Adrenal gland (tissue), 9 donors: ENCODE measurements at regions not wholly inside any gene's neighbourhood (a gene's known extent, or its start where the extent isn't known, plus 50 kb on each side); places are given as distances from the start of the nearest gene placed in this dataset.

Experiments
- DNase-seq, 7 donors: peaks; one replicate each; pipeline ENCODE4 v3.0.0-alpha.2; 2019 to 2020
- H3K27ac ChIP-seq, 5 donors: fragments of 200-600 bp; sonication (generic) in 4 of 5; 1 replicate in 3 of 5; 2 replicates in 2 of 5; pipeline versions ENCODE4 v1.5.1 to v1.8.0; 2016 to 2020; ENCODE audit warnings: mild to moderate bottlenecking in 1 of 5
- H3K27me3 ChIP-seq: fragments of 200-600 bp; 2 replicates; pipeline ENCODE4 v1.8.0; 2021
- H3K36me3 ChIP-seq, 2 donors: fragments of 200-600 bp; replicated peaks in 1 of 2; 1 replicate in 1 of 2; 2 replicates in 1 of 2; pipeline versions ENCODE4 v1.5.1 to v1.8.0; 2018 to 2022
- H3K4me1 ChIP-seq, 2 donors: fragments of 200-600 bp; replicated peaks in 1 of 2; 1 replicate in 1 of 2; 2 replicates in 1 of 2; pipeline versions ENCODE4 v1.5.1 to v1.8.0; 2018 to 2021
- H3K4me3 ChIP-seq, 4 donors: fragments of 200-600 bp; sonication (generic) in 3 of 4; one replicate each; pipeline ENCODE4 v1.5.1; 2016 to 2018
- H3K9me3 ChIP-seq, 3 donors: fragments of 200-600 bp; sonication (generic) in 1 of 3; replicated peaks in 1 of 3; 1 replicate in 2 of 3; 2 replicates in 1 of 3; pipeline versions ENCODE4 v1.5.1 to v1.8.0; 2016 to 2021
- POLR2A ChIP-seq, 2 donors: fragments of 450-650 bp; IDR thresholded peaks; one replicate each; pipeline ENCODE4 v1.6.1; 2017; ENCODE audit warnings: antibody characterized with exemption in 2 of 2, mild to moderate bottlenecking in 2 of 2, moderate library complexity in 1 of 2
- WGBS, 4 donors: extraction: QIAGEN DNeasy Blood & Tissue Kit in 2 of 4; methylation state at CpG; one replicate each; pipeline versions ENCODE4 v1.1.5 to v1.1.7; 2013 to 2017; 5-methylcytosine and 5-hydroxymethylcytosine counted together
- intact Hi-C, 2 donors: fragments of 100-400 bp; cut with DNase I; formaldehyde crosslinking; loops; one replicate each; pipeline versions ENCODE4 v1.14.1 to v1.15.0; 2022 to 2023
- TF ChIP-seq, protein P1 (sequence below), 6 experiments: fragments of 450-650 bp in 4 of 6; fragments of 200-600 bp in 2 of 6; sonication (generic) in 1 of 6; IDR thresholded peaks; 1 replicate in 5 of 6; 2 replicates in 1 of 6; pipeline versions ENCODE4 v1.5.1 to v1.8.0; 2016 to 2021; ENCODE audit warnings: antibody characterized with exemption in 6 of 6, mild to moderate bottlenecking in 2 of 6, moderate library complexity in 1 of 6
- donor health status: healthy with polysubstance abuse.
- donor health status: Bipolar disorder and iron deficiency.
- donor health status: DM: yes; HTN: yes; CAD: no.
- donor health status: DM: no; HTN: no; CAD: no.
- donor health status: DM: no; HTN: no; CAD: no.

DNA sequence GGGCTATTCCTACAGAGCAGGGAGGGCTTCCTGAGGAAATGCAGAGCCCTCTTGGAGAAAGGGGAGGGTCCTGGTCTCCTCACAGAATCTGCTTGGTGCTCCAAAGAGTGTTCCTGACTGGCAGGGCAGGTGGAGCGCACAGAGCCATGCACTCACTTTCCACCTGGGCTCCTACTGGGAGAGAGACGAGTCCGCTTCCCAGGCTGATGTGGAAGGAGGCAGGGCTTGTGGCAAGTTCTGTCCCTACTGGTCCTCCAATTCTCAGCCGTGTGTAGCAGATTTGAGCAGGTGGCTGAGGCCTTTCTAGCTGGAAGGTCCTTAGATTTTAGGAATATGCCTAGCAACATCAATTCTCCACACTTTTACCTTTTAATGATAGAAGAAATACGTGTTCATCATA, 111.5 kb upstream of the MKI67 start:
- H3K4me1 ChIP-seq, result no peaks in the 10 kb centered on the region
- intact Hi-C loops, result no loop called here
- TF ChIP-seq POLR2A (IDR thresholded peaks at IDR 0.05), result no peak
- TF ChIP-seq, protein P1, sequence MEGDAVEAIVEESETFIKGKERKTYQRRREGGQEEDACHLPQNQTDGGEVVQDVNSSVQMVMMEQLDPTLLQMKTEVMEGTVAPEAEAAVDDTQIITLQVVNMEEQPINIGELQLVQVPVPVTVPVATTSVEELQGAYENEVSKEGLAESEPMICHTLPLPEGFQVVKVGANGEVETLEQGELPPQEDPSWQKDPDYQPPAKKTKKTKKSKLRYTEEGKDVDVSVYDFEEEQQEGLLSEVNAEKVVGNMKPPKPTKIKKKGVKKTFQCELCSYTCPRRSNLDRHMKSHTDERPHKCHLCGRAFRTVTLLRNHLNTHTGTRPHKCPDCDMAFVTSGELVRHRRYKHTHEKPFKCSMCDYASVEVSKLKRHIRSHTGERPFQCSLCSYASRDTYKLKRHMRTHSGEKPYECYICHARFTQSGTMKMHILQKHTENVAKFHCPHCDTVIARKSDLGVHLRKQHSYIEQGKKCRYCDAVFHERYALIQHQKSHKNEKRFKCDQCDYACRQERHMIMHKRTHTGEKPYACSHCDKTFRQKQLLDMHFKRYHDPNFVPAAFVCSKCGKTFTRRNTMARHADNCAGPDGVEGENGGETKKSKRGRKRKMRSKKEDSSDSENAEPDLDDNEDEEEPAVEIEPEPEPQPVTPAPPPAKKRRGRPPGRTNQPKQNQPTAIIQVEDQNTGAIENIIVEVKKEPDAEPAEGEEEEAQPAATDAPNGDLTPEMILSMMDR (IDR thresholded peaks at IDR 0.05), result no peak
- H3K36me3 ChIP-seq, result no peaks in the 10 kb centered on the region
- DNase-seq, result no peak
- no peaks in the 10 kb centered on the region for H3K27me3 ChIP-seq
- H3K4me3 ChIP-seq, result no peak overlapping the region
- H3K9me3 ChIP-seq, result peaks cover 0 to 7% (median 0%) of the 10 kb centered on the region in 3 donors
- 76 to 82% (median 78%) methylated on average over 5 of the region's 5 CpGs for WGBS, 4 donors
- no peak overlapping the region for H3K27ac ChIP-seq

DNA sequence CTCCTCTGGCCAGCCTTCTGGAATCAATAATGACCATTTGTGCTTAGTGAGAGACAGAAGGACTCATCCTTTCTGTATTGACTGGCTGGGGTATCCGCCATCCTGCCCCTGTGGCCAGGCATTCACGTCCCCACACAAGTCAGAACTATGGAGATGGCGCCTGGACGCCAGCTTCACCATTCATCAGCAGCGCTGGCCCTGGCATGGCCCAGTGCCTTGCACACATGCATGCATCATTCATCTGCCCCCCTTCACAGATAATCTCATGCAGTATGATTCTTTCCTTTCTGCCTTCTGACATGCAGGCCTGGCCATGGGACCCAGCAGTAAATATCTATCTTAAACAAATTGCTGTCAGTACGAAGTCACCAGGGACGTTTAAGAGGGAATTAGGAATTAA, 114.8 kb upstream of the MKI67 start:
- Histone ChIP-seq H3K9me3 (no peaks in the 10 kb centered on the region), H3K4me3 (no peak overlapping the region), H3K27me3 (no peaks in the 10 kb centered on the region), H3K36me3 (no peaks in the 10 kb centered on the region), H3K4me1 (no peaks in the 10 kb centered on the region), H3K27ac (no peak overlapping the region)
- intact Hi-C loops, result no loop called here
- WGBS, 4 donors, result 80 to 86% (median 83%) methylated on average over 7 of the region's 7 CpGs
- no peak for DNase-seq
- TF ChIP-seq, protein P1 (IDR thresholded peaks at IDR 0.05), result no peak
- no peak for TF ChIP-seq POLR2A (IDR thresholded peaks at IDR 0.05)

DNA sequence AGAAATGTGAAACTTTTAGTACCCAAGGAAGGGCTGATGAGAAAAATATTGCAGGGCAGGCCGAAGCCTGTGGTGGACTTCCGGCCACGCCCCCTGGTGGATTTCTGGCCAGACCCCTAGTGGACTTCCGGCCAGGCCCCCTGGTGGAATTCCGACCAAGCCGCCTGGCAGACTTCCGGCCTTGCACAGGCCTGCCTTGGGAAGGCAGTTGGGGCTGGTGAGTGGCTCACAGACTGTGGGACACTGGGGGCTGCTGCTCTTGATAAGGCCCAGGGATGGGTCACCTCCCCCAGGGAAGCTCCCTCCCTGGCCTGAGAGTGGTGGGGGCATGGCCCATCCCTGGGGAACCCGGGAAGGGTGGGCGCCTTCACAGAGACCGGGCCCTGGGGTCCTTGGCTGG, 116.4 kb upstream of the MKI67 start:
- 54 to 100% (median 78%) methylated on average over 1 to 10 of the region's 10 CpGs for WGBS, 4 donors
- intact Hi-C loops, result no loop called here
- no peaks in the 10 kb centered on the region for H3K27me3 ChIP-seq
- H3K4me1 ChIP-seq, result no peaks in the 10 kb centered on the region
- H3K4me3 ChIP-seq, result no peak overlapping the region
- H3K36me3 ChIP-seq, result no peaks in the 10 kb centered on the region
- H3K9me3 ChIP-seq, result no peaks in the 10 kb centered on the region
- H3K27ac ChIP-seq, result no peak overlapping the region
- no peak for DNase-seq
- TF ChIP-seq POLR2A (IDR thresholded peaks at IDR 0.05), result no peak
- TF ChIP-seq, protein P1 (IDR thresholded peaks at IDR 0.05), result no peak

DNA sequence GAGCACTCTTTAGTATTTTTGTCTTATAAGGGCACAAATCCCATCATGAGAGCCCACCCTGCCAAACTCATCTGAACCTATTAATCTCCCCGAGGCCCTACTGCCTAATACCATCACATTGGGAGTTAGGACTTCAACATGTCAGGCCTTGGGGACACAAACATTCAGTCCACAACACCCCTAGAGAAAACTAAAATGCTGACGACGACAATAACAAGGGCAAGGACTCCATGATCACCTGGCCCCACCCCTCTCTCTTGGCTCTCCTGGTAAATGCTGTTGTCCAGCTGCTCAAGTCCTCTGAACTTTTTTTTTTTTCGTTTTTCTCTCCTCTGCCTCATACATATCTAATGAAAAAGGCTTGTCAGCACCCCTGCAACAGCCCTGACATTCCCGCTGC, 118.8 kb upstream of the MKI67 start:
- Histone ChIP-seq H3K27me3 (no peaks in the 10 kb centered on the region), H3K4me1 (no peaks in the 10 kb centered on the region), H3K4me3 (no peak overlapping the region), H3K27ac (no peak overlapping the region), H3K36me3 (no peaks in the 10 kb centered on the region), H3K9me3 (no peaks in the 10 kb centered on the region)
- TF ChIP-seq, protein P1 (IDR thresholded peaks at IDR 0.05), result no peak
- TF ChIP-seq POLR2A (IDR thresholded peaks at IDR 0.05), result no peak
- intact Hi-C loops, result no loop called here
- DNase-seq, result no peak
- 67 to 86% (median 73%) methylated on average over 5 of the region's 5 CpGs for WGBS, 4 donors
